C4-2B (cell line): ENCODE measurements at regions not wholly inside any gene's neighbourhood (a gene's known extent, or its start where the extent isn't known, plus 50 kb on each side); places are given as distances from the start of the nearest gene placed in this dataset.

Source experiments
- CTCF ChIP-seq: fragments of 450-650 bp; conservative IDR thresholded peaks from 2 replicates; pipeline ENCODE4 v1.5.1; 2017; ENCODE audit warnings: mild to moderate bottlenecking
- ZFX ChIP-seq: fragments of 450-650 bp; IDR thresholded peaks from 2 replicates; pipeline ENCODE4 v1.6.1; 2017

- TF ChIP-seq CTCF: no peak
- TF ChIP-seq ZFX: no peak
These were observed 328.6 kb downstream of the CRPPA start for GRCh38 chr7:16092711-16093110.
